ENCODE measurements at regions not wholly inside any gene's neighbourhood (a gene's known extent, or its start where the extent isn't known, plus 50 kb on each side); places are given as distances from the start of the nearest gene placed in this dataset.

GRCh38 chr2:109703798-109704197 is 89.6 kb downstream of the SOWAHC start:
- TF ChIP-seq CTCF (IDR thresholded peaks at IDR 0.05; ENCODE audit: low read length), result no peak
- TF ChIP-seq EZH2phosphoT487 (IDR thresholded peaks at IDR 0.05; ENCODE audit: low read length), result no peak
- TF ChIP-seq EZH2 (optimal IDR thresholded peaks at IDR 0.05; ENCODE audit: low read depth, low read length), result no peak
